C4-2B (cell line): ENCODE measurements at regions not wholly inside any gene's neighbourhood (a gene's known extent, or its start where the extent isn't known, plus 50 kb on each side); places are given as distances from the start of the nearest gene placed in this dataset.

Source experiments
- ZFX ChIP-seq: fragments of 450-650 bp; IDR thresholded peaks from 2 replicates; pipeline ENCODE4 v1.6.1; 2017
- TF ChIP-seq, protein P1 (sequence below): fragments of 450-650 bp; conservative IDR thresholded peaks from 2 replicates; pipeline ENCODE4 v1.5.1; 2017; ENCODE audit warnings: mild to moderate bottlenecking

DNA sequence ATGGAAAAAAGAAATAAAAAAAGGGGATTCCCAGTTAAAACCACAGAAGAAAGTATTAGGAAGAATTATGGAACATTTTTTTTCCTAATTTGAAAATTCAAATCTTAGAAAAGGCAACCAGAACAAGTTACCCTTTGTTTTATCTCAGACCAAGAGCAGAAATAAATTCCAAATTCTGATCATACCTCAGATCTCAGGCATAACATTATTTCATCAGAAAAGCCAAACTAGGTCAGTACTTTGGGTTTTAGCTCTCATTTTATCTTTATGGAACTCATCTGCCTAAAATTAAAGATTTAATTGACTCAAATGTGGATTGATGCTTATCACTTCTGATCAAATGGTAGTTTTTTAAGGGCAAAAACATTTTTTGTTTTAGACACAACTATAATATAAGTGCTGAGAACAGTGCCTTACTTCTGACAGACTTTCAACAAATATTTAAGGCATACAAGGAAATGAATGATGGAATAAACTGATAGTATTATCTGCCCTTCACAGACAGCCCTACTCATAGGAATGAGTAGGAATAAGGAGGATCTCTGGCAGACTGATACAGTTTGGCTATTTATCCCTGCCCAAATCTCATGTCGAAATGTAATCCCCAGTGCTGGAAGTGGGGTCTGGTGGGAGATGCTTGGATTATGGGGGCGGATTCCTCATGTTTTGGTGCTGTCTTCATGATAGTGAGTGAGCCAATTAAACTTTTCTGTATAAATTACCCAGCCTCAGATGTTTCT lies 245.3 kb upstream of the PITX2 start:
- no peak for TF ChIP-seq ZFX
- TF ChIP-seq, protein P1, sequence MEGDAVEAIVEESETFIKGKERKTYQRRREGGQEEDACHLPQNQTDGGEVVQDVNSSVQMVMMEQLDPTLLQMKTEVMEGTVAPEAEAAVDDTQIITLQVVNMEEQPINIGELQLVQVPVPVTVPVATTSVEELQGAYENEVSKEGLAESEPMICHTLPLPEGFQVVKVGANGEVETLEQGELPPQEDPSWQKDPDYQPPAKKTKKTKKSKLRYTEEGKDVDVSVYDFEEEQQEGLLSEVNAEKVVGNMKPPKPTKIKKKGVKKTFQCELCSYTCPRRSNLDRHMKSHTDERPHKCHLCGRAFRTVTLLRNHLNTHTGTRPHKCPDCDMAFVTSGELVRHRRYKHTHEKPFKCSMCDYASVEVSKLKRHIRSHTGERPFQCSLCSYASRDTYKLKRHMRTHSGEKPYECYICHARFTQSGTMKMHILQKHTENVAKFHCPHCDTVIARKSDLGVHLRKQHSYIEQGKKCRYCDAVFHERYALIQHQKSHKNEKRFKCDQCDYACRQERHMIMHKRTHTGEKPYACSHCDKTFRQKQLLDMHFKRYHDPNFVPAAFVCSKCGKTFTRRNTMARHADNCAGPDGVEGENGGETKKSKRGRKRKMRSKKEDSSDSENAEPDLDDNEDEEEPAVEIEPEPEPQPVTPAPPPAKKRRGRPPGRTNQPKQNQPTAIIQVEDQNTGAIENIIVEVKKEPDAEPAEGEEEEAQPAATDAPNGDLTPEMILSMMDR = no peak
